Pancreas (tissue), 10 donors: ENCODE measurements at regions not wholly inside any gene's neighbourhood (a gene's known extent, or its start where the extent isn't known, plus 50 kb on each side); places are given as distances from the start of the nearest gene placed in this dataset.

Experiments used
- ATAC-seq, 4 donors: fragments of 200-7000 bp; cut with Tn5 transposase; one replicate each; pipeline versions ENCODE4 v1.8.0 to v1.9.1; 2020; ENCODE audit warnings: mild to moderate bottlenecking in 4 of 4, moderate library complexity in 4 of 4
- DNase-seq, 6 donors: peaks; one replicate each; pipeline ENCODE4 v3.0.0-alpha.2; 2020
- FAIRE-seq: peaks from 2 replicates; lab custom pipeline; 2012; peaks lifted over from hg19 to GRCh38; lab: Jason Lieb, UNC
- H3K27ac ChIP-seq, 4 donors: fragments of 200-600 bp; sonication (generic); 1 replicate in 3 of 4; 2 replicates in 1 of 4; pipeline versions ENCODE4 v1.5.0 to v1.8.0; 2020
- H3K27me3 ChIP-seq, 4 donors: fragments of 200-600 bp; one replicate each; pipeline ENCODE4 v1.8.0; 2021
- H3K36me3 ChIP-seq, 3 donors: fragments of 200-600 bp; sonication (generic) in 1 of 3; one replicate each; pipeline versions ENCODE4 v1.5.0 to v1.8.0; 2020 to 2021
- H3K4me1 ChIP-seq, 3 donors: fragments of 200-600 bp; one replicate each; pipeline ENCODE4 v1.8.0; 2021
- H3K4me3 ChIP-seq, 4 donors: fragments of 200-600 bp; sonication (generic) in 2 of 4; one replicate each; pipeline versions ENCODE4 v1.5.0 to v1.8.0; 2020 to 2021
- H3K9me3 ChIP-seq, 4 donors: fragments of 200-600 bp; one replicate each; pipeline ENCODE4 v1.8.0; 2021
- CTCF ChIP-seq, 4 donors: fragments of 200-600 bp; sonication (generic) in 3 of 4; IDR thresholded peaks; one replicate each; pipeline versions ENCODE4 v1.5.0 to v1.8.0; 2021; ENCODE audit warnings: antibody characterized with exemption in 4 of 4
- WGBS, 2 donors: extraction: QIAGEN DNeasy Blood & Tissue Kit; methylation state at CpG; one replicate each; pipeline ENCODE4 v1.1.7; 2013; 5-methylcytosine and 5-hydroxymethylcytosine counted together
- intact Hi-C, 3 donors: fragments of 100-400 bp; cut with DNase I; formaldehyde crosslinking; loops; one replicate each; pipeline versions ENCODE4 v1.11.1 to v1.14.2; 2022
- donor health status: healthy with polysubstance abuse.
- donor health status: DM: no; HTN: no; CAD: no; lungs with moderate emphysema.
- donor health status: DM: no; HTN: no; CAD: no.
- donor health status: control.
- donor health status: control.
- donor health status: Bipolar disorder and iron deficiency.
- donor health status: DM: yes; HTN: yes; CAD: no.
- donor health status: DM: no; HTN: no; CAD: no.
- donor health status: DM: no; HTN: no; CAD: no.
- donor health status: DM: yes; HTN: yes; CAD: no.

GRCh38 chr2:48007699-48008268 lies 101.5 kb upstream of the FBXO11 start:
- H3K27ac ChIP-seq: no peak overlapping the region
- DNase-seq (no peak), ATAC-seq (no peak), FAIRE-seq (no peak)
- H3K36me3 ChIP-seq: no peaks in the 10 kb centered on the region
- H3K4me3 ChIP-seq: no peak overlapping the region
- H3K27me3 ChIP-seq: no peaks in the 10 kb centered on the region
- WGBS, 2 donors: 93 to 97% methylated on average over 2 of the region's 2 CpGs
- no peak for TF ChIP-seq CTCF (IDR thresholded peaks at IDR 0.05)
- H3K4me1 ChIP-seq: no peaks in the 10 kb centered on the region
- H3K9me3 ChIP-seq: no peaks in the 10 kb centered on the region
- intact Hi-C loops: no loop called here

DNA sequence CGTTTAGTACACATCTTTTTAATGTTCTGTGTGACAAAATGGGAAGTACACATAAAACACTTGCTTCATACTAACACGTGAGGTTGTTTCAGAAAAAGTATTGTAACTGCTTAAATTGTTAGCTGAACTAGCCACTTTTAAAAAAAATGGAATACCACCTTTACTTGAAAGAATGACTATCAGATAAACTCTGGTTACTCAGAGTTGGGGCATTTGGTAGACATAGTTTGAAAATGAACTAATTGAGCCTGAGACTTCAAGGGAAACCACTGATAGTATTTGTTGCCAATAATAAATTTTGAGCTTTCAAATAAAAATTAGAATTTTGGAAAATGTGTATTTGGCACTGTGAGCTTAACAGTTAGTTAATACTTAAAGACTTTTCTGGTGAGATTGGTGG lies 103.0 kb upstream of the FBXO11 start:
- no peak overlapping the region for H3K4me3 ChIP-seq
- 66 to 84% methylated on average over 2 of the region's 2 CpGs for WGBS, 2 donors
- H3K27me3 ChIP-seq: no peaks in the 10 kb centered on the region
- FAIRE-seq (no peak), ATAC-seq (no peak), DNase-seq (no peak)
- TF ChIP-seq CTCF (IDR thresholded peaks at IDR 0.05): no peak
- intact Hi-C loops: no loop called here
- H3K27ac ChIP-seq: no peak overlapping the region
- H3K36me3 ChIP-seq: no peaks in the 10 kb centered on the region
- no peaks in the 10 kb centered on the region for H3K4me1 ChIP-seq
- no peaks in the 10 kb centered on the region for H3K9me3 ChIP-seq

DNA sequence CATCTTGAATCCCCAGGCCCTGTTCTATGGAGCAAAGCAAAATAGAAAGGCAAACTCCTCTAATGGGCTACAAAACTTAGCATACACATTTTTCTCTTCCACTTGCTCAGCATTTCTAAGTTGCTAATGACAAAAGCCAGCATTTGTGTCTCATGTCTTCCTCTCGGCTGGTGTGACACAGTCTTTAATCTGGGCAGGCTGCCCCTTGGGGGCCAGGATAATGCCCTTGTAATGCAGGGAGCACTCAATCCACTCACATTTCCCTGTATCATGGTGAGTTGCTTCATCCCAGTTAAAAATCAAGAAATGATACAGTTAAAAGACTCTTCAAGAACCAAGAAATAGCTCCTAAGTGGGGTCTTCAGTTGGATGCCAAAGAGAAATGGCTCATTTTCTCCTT lies 109.1 kb upstream of the FBXO11 start:
- Histone ChIP-seq H3K36me3 (no peaks in the 10 kb centered on the region), H3K4me3 (no peak overlapping the region), H3K4me1 (no peaks in the 10 kb centered on the region), H3K9me3 (no peaks in the 10 kb centered on the region), H3K27ac (no peak overlapping the region), H3K27me3 (no peaks in the 10 kb centered on the region)
- FAIRE-seq: no peak
- no peak for DNase-seq
- ATAC-seq: no peak
- no peak for TF ChIP-seq CTCF (IDR thresholded peaks at IDR 0.05)
- intact Hi-C loops: no loop called here
- WGBS, 2 donors: 31 to 54% methylated on average over 1 of the region's 1 CpG

DNA sequence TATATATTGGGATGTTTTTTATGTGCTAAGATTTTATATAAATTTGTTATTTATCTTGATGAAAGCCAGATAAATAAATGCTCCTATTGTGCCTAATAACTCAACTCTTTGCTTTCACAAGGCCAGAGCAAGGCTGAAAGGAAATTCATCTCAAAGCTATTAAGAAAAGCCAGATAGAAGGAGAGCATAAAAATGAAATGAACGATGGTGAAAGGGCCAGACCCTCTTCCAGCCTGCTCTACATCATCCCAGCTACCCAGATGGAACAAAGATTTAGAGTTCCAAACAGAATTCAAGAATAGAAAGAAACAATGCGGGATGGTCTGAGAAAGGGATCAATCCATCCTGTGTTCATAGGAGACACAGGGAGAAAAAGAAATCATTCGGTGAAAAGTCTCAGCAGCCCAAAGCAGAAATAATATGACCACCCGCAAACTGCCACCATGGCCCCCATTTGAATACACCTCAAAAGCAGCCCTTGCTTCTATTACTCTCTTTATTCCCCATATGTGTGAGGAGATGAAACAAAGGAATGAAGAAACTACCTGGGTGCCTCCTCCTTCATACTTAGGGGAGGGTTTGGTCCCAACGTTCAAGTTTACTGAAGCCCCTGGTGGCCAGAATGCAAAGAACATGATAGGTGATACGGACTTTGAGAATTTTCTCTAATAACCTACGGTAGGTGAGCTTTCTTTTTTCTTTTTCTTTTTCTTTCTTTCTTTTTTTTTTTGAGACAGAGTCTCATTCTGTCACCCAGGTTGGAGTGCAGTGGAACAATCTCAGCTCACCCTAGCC lies 110.1 kb upstream of the FBXO11 start:
- ATAC-seq (no peak), DNase-seq (no peak), FAIRE-seq (no peak)
- Histone ChIP-seq H3K4me3 (no peak overlapping the region), H3K9me3 (no peaks in the 10 kb centered on the region), H3K36me3 (no peaks in the 10 kb centered on the region), H3K27ac (no peak overlapping the region), H3K4me1 (no peaks in the 10 kb centered on the region), H3K27me3 (no peaks in the 10 kb centered on the region)
- TF ChIP-seq CTCF (IDR thresholded peaks at IDR 0.05): no peak
- WGBS, 2 donors: 60 to 71% methylated on average over 7 of the region's 7 CpGs
- intact Hi-C loops: no loop called here

- no peaks in the 10 kb centered on the region for H3K4me1 ChIP-seq
- 67 to 77% methylated on average over 7 of the region's 7 CpGs for WGBS, 2 donors
- FAIRE-seq (no peak), DNase-seq (no peak), ATAC-seq (no peak)
- no peaks in the 10 kb centered on the region for H3K27me3 ChIP-seq
- intact Hi-C loops: no loop called here
- no peak overlapping the region for H3K4me3 ChIP-seq
- no peak overlapping the region for H3K27ac ChIP-seq
- TF ChIP-seq CTCF (IDR thresholded peaks at IDR 0.05): no peak
- H3K36me3 ChIP-seq: no peaks in the 10 kb centered on the region
- no peaks in the 10 kb centered on the region for H3K9me3 ChIP-seq
These were observed 110.8 kb upstream of the FBXO11 start for GRCh38 chr2:48017136-48017535.
